Endothelial cell of umbilical vein (primary cell): ENCODE measurements at regions not wholly inside any gene's neighbourhood (a gene's known extent, or its start where the extent isn't known, plus 50 kb on each side); places are given as distances from the start of the nearest gene placed in this dataset.

Source experiments
- BruUV-seq: library from RNA; stranded (reverse); fragments of 400-500 nt; replicated peaks from 2 replicates; lab custom pipeline; 2021; lab: Mats Ljungman, UMichigan
- CTCF ChIA-PET: fragments of 300-600, 350-600 bp; sonication (Branson Sonifier 250); formaldehyde crosslinking; loops from one replicate; lab custom pipeline; 2021; ENCODE audit warnings: antibody characterized with exemption, inconsistent platforms; lab: Charles Lee
- POLR2A ChIA-PET: fragments of 300-600, 350-600 bp; sonication (Branson Sonifier 250); formaldehyde crosslinking; loops from one replicate; lab custom pipeline; 2021; ENCODE audit warnings: antibody characterized with exemption, inconsistent platforms; lab: Charles Lee
- DNase-seq: peaks from one replicate; pipeline ENCODE4 v3.0.0-alpha.2; 2011; ENCODE audit warnings: low read depth, low spot score
- FAIRE-seq: peaks from 2 replicates; lab custom pipeline; 2011; peaks lifted over from hg19 to GRCh38; lab: Jason Lieb, UNC
- H2AFZ ChIP-seq: 2 replicates; pipeline ENCODE4 v1.6.0; 2012; ENCODE audit warnings: low read depth, low read length, control low read depth, inconsistent platforms
- H3K27ac ChIP-seq: 2 replicates; pipeline ENCODE4 v1.5.1; 2011; ENCODE audit warnings: low read depth, mild to moderate bottlenecking, control low read depth, low read length, moderate library complexity; ENCODE audit not compliant: insufficient read depth
- H3K27me3 ChIP-seq, 2 experiments: 2 replicates each; pipeline versions ENCODE4 v1.6.0 to v1.6.1; 2011; ENCODE audit warnings: low read length in 2 of 2, mixed read lengths in 1 of 2; ENCODE audit not compliant: control insufficient read depth in 2 of 2, insufficient read depth in 2 of 2
- H3K36me3 ChIP-seq, 2 experiments: 2 replicates in 1 of 2; 3 replicates in 1 of 2; pipeline ENCODE4 v1.5.1; 2011; ENCODE audit warnings: low read length in 2 of 2, mild to moderate bottlenecking in 1 of 2, moderate library complexity in 1 of 2; ENCODE audit not compliant: control insufficient read depth in 2 of 2, insufficient read depth in 2 of 2; ENCODE audit errors: extremely low read depth in 1 of 2
- H3K4me1 ChIP-seq: 3 replicates; pipeline ENCODE4 v1.5.1; 2011; ENCODE audit warnings: mild to moderate bottlenecking, low read length; ENCODE audit not compliant: control insufficient read depth, insufficient read depth; ENCODE audit errors: extremely low read depth
- H3K4me2 ChIP-seq: 2 replicates; pipeline ENCODE4 v1.6.1; 2011; ENCODE audit warnings: low read length, control low read depth, mixed read lengths; ENCODE audit not compliant: insufficient read depth
- H3K4me3 ChIP-seq, 3 experiments: fragments of 200-600 bp in 1 of 3; sonication (generic), shearing (Covaris generic) in 1 of 3; replicated peaks in 1 of 3; 2 replicates each; pipeline ENCODE4 v1.5.1; 2011 to 2016; ENCODE audit warnings: control low read depth in 3 of 3, low read length in 3 of 3, mild to moderate bottlenecking in 2 of 3, inconsistent platforms in 1 of 3, low read depth in 1 of 3, moderate library complexity in 1 of 3; ENCODE audit not compliant: insufficient read depth in 1 of 3
- H3K79me2 ChIP-seq: 2 replicates; pipeline ENCODE4 v1.6.0; 2012; ENCODE audit warnings: low read length, inconsistent platforms; ENCODE audit not compliant: control insufficient read depth, insufficient read depth
- H3K9ac ChIP-seq: replicated peaks from 2 replicates; pipeline ENCODE3; 2011; ENCODE audit warnings: low read length, control low read depth; ENCODE audit not compliant: insufficient read depth; ENCODE audit errors: extremely low read depth
- H3K9me1 ChIP-seq: replicated peaks from 3 replicates; pipeline ENCODE4 v1.6.0; 2011; ENCODE audit warnings: mild to moderate bottlenecking, low read length; ENCODE audit not compliant: control insufficient read depth, insufficient read depth; ENCODE audit errors: extremely low read depth
- H3K9me3 ChIP-seq: replicated peaks from 2 replicates; pipeline ENCODE4 v1.5.1; 2012; ENCODE audit warnings: low read length, inconsistent platforms; ENCODE audit not compliant: control insufficient read depth, insufficient read depth
- H4K20me1 ChIP-seq: replicated peaks from 2 replicates; pipeline ENCODE3; 2011; ENCODE audit warnings: mild to moderate bottlenecking, low read length; ENCODE audit not compliant: control insufficient read depth, insufficient read depth; ENCODE audit errors: extremely low read depth
- CTCF ChIP-seq, 2 donors: IDR thresholded peaks; 1 replicate in 1 of 2; 2 replicates in 1 of 2; pipeline ENCODE4 v1.5.1; 2011; ENCODE audit warnings: low read length in 2 of 2, mild to moderate bottlenecking in 2 of 2, moderate library complexity in 2 of 2, control low read depth in 1 of 2, inconsistent platforms in 1 of 2, low read depth in 1 of 2; ENCODE audit not compliant: insufficient read depth in 1 of 2; ENCODE audit errors: extremely low read depth in 1 of 2
- EZH2 ChIP-seq: IDR thresholded peaks from 2 replicates; pipeline ENCODE4 v1.6.1; 2012; ENCODE audit warnings: borderline replicate concordance, low read depth, mild to moderate bottlenecking, moderate library complexity, low read length, inconsistent platforms; ENCODE audit not compliant: severe bottlenecking
- FOS ChIP-seq: IDR thresholded peaks from 2 replicates; pipeline ENCODE4 v1.6.1; 2011; ENCODE audit warnings: mild to moderate bottlenecking, low read length, moderate library complexity, borderline replicate concordance; ENCODE audit not compliant: insufficient read depth
- GATA2 ChIP-seq: IDR thresholded peaks from 2 replicates; pipeline ENCODE4 v1.7.0; 2011; ENCODE audit warnings: low read depth, mild to moderate bottlenecking, moderate library complexity, mixed read lengths, low read length; ENCODE audit not compliant: insufficient read length, insufficient read depth
- JUN ChIP-seq: IDR thresholded peaks from 2 replicates; pipeline ENCODE4 v1.6.1; 2011; ENCODE audit warnings: borderline replicate concordance, low read depth; ENCODE audit not compliant: insufficient read length, insufficient read depth
- MYC ChIP-seq: IDR thresholded peaks from one replicate; pipeline ENCODE4 v1.6.1; 2011; ENCODE audit warnings: mild to moderate bottlenecking, low read depth, low read length
- POLR2A ChIP-seq: IDR thresholded peaks from 2 replicates; pipeline ENCODE4 v1.6.1; 2012; ENCODE audit warnings: low read depth, mild to moderate bottlenecking, control low read depth, low read length
- POLR2AphosphoS5 ChIP-seq: IDR thresholded peaks from 2 replicates; pipeline ENCODE4 v1.6.1; 2012; ENCODE audit warnings: low read depth, mild to moderate bottlenecking, control low read depth, low read length, moderate library complexity; ENCODE audit not compliant: insufficient read depth
- dilution Hi-C: fragments of 300-500 bp; cut with MboI; formaldehyde crosslinking; loops from one replicate; pipeline ENCODE4 v1.15.0; 2019; ENCODE audit warnings: low sequenced_read_pairs; ENCODE audit not compliant: extremely low pct_ligation_motif_present
- intact Hi-C: fragments of 100-400 bp; cut with micrococcal nuclease; formaldehyde crosslinking; loops from one replicate; pipeline ENCODE4 v1.10.0; 2022
- TF ChIP-seq, protein P1 (sequence below): IDR thresholded peaks from 2 replicates; pipeline ENCODE4 v1.6.1; 2011; ENCODE audit not compliant: insufficient read depth, insufficient read length

DNA sequence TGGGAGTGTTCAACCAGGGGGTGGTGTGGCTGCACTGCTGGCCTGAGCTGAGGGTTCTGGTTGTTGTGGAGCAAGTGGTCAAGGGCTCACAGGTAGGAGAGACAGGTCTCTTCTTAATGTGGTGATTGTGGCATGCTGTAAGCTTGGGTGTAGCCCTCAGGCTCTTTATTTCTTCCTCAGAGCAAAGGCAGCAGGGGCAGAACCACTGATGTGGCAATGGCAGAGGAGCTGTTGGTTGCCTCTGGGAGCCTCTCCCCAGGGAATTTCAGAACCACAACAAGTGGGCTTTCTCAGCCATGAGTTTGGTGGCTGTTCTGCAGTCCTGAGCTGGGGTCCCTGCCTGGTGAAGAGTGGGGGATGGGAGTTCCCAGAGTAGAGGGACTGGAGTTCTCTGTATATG is 1017.2 kb downstream of the SH3BGRL start:
- BruUV-seq, result no TSS peak
- Histone ChIP-seq H3K9ac (no peak overlapping the region), H3K79me2 (no peaks in the 10 kb centered on the region), H3K27ac (no peak overlapping the region), H3K9me1 (no peaks in the 10 kb centered on the region), H3K4me3 (no peak overlapping the region), H2AFZ (no peak overlapping the region), H3K27me3 (no peaks in the 10 kb centered on the region), H3K9me3 (no peaks in the 10 kb centered on the region), H4K20me1 (no peaks in the 10 kb centered on the region), H3K36me3 (no peaks in the 10 kb centered on the region), H3K4me2 (no peak overlapping the region), H3K4me1 (no peaks in the 10 kb centered on the region)
- intact Hi-C loops (no loop called here), dilution Hi-C loops (no loop called here)
- POLR2A ChIA-PET, result no interaction called here
- no peak for TF ChIP-seq FOS
- TF ChIP-seq POLR2AphosphoS5, result no peak
- no peak for TF ChIP-seq JUN
- TF ChIP-seq, protein P1, sequence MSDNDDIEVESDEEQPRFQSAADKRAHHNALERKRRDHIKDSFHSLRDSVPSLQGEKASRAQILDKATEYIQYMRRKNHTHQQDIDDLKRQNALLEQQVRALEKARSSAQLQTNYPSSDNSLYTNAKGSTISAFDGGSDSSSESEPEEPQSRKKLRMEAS, result no peak
- no peak for TF ChIP-seq GATA2
- no peak for TF ChIP-seq EZH2
- TF ChIP-seq CTCF (IDR thresholded peaks at IDR 0.05; ENCODE audit: extremely low read depth in 1 of 2, insufficient read depth in 1 of 2, low read depth in 1 of 2, low read length in 2 of 2), result no peak
- no peak for TF ChIP-seq POLR2A
- no peak for TF ChIP-seq MYC
- DNase-seq (no peak), FAIRE-seq (no peak)
- CTCF ChIA-PET, result interaction anchor here (1.0 kb wide), 1 partner anchor 1416 kb away, joined by 3 read pairs; no protein-coding TSS in a partner anchor
